SK-N-SH (cell line): ENCODE measurements at regions not wholly inside any gene's neighbourhood (a gene's known extent, or its start where the extent isn't known, plus 50 kb on each side); places are given as distances from the start of the nearest gene placed in this dataset.

Experiments
- CTCF ChIA-PET: fragments of 300-600, 350-600 bp; formaldehyde crosslinking; extraction: SDS; loops from one replicate; lab custom pipeline; 2021; lab: Yijun Ruan, JAX
- POLR2A ChIA-PET: fragments of 350-600 bp; sonication (Branson Sonifier 250); formaldehyde crosslinking; extraction: SDS; loops from one replicate; lab custom pipeline; 2020; ENCODE audit warnings: antibody characterized with exemption, inconsistent platforms; lab: Yijun Ruan, JAX
- DNase-seq: peaks from one replicate; pipeline ENCODE4 v3.0.0; 2012
- H2AFZ ChIP-seq: fragments of 200-600 bp; sonication (generic); 2 replicates; pipeline ENCODE4 v1.8.1; 2016; ENCODE audit warnings: antibody characterized with exemption, mild to moderate bottlenecking, low read depth
- H3F3A ChIP-seq: fragments of 200-600 bp; sonication (generic); replicated peaks from 2 replicates; pipeline ENCODE3; 2016; ENCODE audit warnings: antibody characterized with exemption, mild to moderate bottlenecking; ENCODE audit not compliant: insufficient read depth
- H3K27ac ChIP-seq, 2 experiments: fragments of 200-500 bp in 1 of 2; fragments of 200-600 bp in 1 of 2; sonication (Bioruptor generic) in 1 of 2; sonication (generic), shearing (Covaris generic) in 1 of 2; 2 replicates each; pipeline versions ENCODE4 v1.5.1 to v1.6.1; 2014 to 2016; ENCODE audit warnings: low read depth in 2 of 2, inconsistent platforms in 1 of 2, low read length in 1 of 2, mild to moderate bottlenecking in 1 of 2, mixed read lengths in 1 of 2
- H3K27me3 ChIP-seq: fragments of 200-600 bp; sonication (generic), shearing (Covaris generic); 2 replicates; pipeline ENCODE4 v1.6.1; 2016; ENCODE audit warnings: mixed run types; ENCODE audit not compliant: insufficient read depth
- H3K36me3 ChIP-seq, 2 experiments: fragments of 200-500 bp in 1 of 2; fragments of 200-600 bp in 1 of 2; sonication (Bioruptor generic) in 1 of 2; sonication (generic) in 1 of 2; replicated peaks in 1 of 2; 2 replicates each; pipeline versions ENCODE3 to v1.5.1; 2014 to 2016; ENCODE audit warnings: low read length in 1 of 2, mild to moderate bottlenecking in 1 of 2; ENCODE audit not compliant: insufficient read depth in 2 of 2, control insufficient read depth in 1 of 2
- H3K4me1 ChIP-seq, 2 experiments: fragments of 200-500 bp in 1 of 2; fragments of 200-600 bp in 1 of 2; sonication (Bioruptor generic) in 1 of 2; sonication (generic), shearing (Covaris generic) in 1 of 2; 2 replicates each; pipeline versions ENCODE4 v1.5.1 to v1.6.1; 2014 to 2016; ENCODE audit warnings: low read depth in 1 of 2, low read length in 1 of 2, mixed run types in 1 of 2; ENCODE audit not compliant: insufficient read depth in 2 of 2, control insufficient read depth in 1 of 2
- H3K4me2 ChIP-seq: fragments of 200-600 bp; sonication (generic), shearing (Covaris generic); 2 replicates; pipeline ENCODE4 v1.6.1; 2017; ENCODE audit warnings: mixed run types
- H3K4me3 ChIP-seq, 2 experiments: fragments of 200-500 bp in 1 of 2; fragments of 200-600 bp in 1 of 2; sonication (Bioruptor generic) in 1 of 2; sonication (generic), shearing (Covaris generic) in 1 of 2; 2 replicates each; pipeline versions ENCODE4 v1.5.1 to v1.8.1; 2014 to 2016; ENCODE audit warnings: low read depth in 2 of 2, inconsistent platforms in 1 of 2, low read length in 1 of 2, mild to moderate bottlenecking in 1 of 2, mixed read lengths in 1 of 2, moderate library complexity in 1 of 2
- H3K79me2 ChIP-seq: fragments of 200-600 bp; sonication (generic); 2 replicates; pipeline ENCODE4 v1.8.1; 2017; ENCODE audit warnings: mild to moderate bottlenecking; ENCODE audit not compliant: insufficient read depth
- H3K9ac ChIP-seq: fragments of 200-600 bp; sonication (generic); 2 replicates; pipeline ENCODE4 v1.6.1; 2017; ENCODE audit warnings: mixed run types
- H3K9me2 ChIP-seq: fragments of 200-600 bp; sonication (generic); 2 replicates; pipeline ENCODE4 v1.6.1; 2017; ENCODE audit warnings: mixed run types
- H3K9me3 ChIP-seq: fragments of 200-600 bp; sonication (generic); 2 replicates; pipeline ENCODE4 v1.6.1; 2017; ENCODE audit warnings: mixed run types, mild to moderate bottlenecking, moderate library complexity
- H4K20me1 ChIP-seq: fragments of 200-600 bp; sonication (generic); 2 replicates; pipeline ENCODE4 v1.6.1; 2017; ENCODE audit warnings: mild to moderate bottlenecking, mixed run types; ENCODE audit not compliant: insufficient read depth
- CHD2 ChIP-seq: fragments of 150-350 bp; IDR thresholded peaks from 2 replicates; pipeline ENCODE4 v1.6.1; 2018; ENCODE audit warnings: low read length; ENCODE audit not compliant: partially characterized antibody
- ELF1 ChIP-seq: IDR thresholded peaks from 2 replicates; pipeline ENCODE4 v1.4.0; 2012
- FOSL2 ChIP-seq: IDR thresholded peaks from 2 replicates; pipeline ENCODE4 v1.4.0; 2012; ENCODE audit warnings: low read depth, mild to moderate bottlenecking, moderate library complexity, borderline replicate concordance
- FOXJ3 ChIP-seq: sonication (generic); formaldehyde crosslinking; IDR thresholded peaks from 2 replicates; pipeline ENCODE4 v1.5.1; 2020; ENCODE audit warnings: mild to moderate bottlenecking, missing genetic modification reagents
- GABPA ChIP-seq: IDR thresholded peaks from 2 replicates; pipeline ENCODE4 v1.4.0; 2012; ENCODE audit warnings: low read depth, mild to moderate bottlenecking
- JUND ChIP-seq: IDR thresholded peaks from 2 replicates; pipeline ENCODE4 v1.4.0; 2012
- NFIC ChIP-seq: IDR thresholded peaks from 2 replicates; pipeline ENCODE4 v1.4.0; 2012; ENCODE audit warnings: borderline replicate concordance
- POLR2AphosphoS5 ChIP-seq: IDR thresholded peaks from 2 replicates; pipeline ENCODE4 v1.6.1; 2012; ENCODE audit warnings: low read depth, low read length
- RAD21 ChIP-seq: IDR thresholded peaks from 2 replicates; pipeline ENCODE4 v1.6.1; 2012; ENCODE audit warnings: mild to moderate bottlenecking, low read length
- RCOR1 ChIP-seq: fragments of 150-350 bp; IDR thresholded peaks from 2 replicates; pipeline ENCODE4 v1.6.1; 2017; ENCODE audit warnings: antibody characterized with exemption, low read length
- RFX5 ChIP-seq: IDR thresholded peaks from 2 replicates; pipeline ENCODE4 v1.6.1; 2012; ENCODE audit warnings: mild to moderate bottlenecking, improper control_type of control experiment, low read length
- RXRA ChIP-seq: IDR thresholded peaks from 2 replicates; pipeline ENCODE4 v1.4.0; 2012; ENCODE audit warnings: low read depth, mild to moderate bottlenecking, borderline replicate concordance
- TAF1 ChIP-seq: IDR thresholded peaks from 2 replicates; pipeline ENCODE4 v1.6.1; 2012; ENCODE audit warnings: low read depth, mild to moderate bottlenecking, low read length, moderate library complexity, borderline replicate concordance
- WGBS: methylation state at CpG from one replicate; pipeline ENCODE4 v1.1.6; 2017; ENCODE audit warnings: low lambda C conversion rate; 5-methylcytosine and 5-hydroxymethylcytosine counted together
- TF ChIP-seq, protein P1 (sequence below): IDR thresholded peaks from 2 replicates; pipeline ENCODE4 v1.4.0; 2012; ENCODE audit warnings: low read depth
- TF ChIP-seq, protein P2 (sequence below): IDR thresholded peaks from 2 replicates; pipeline ENCODE4 v1.6.1; 2012; ENCODE audit warnings: mild to moderate bottlenecking, low read depth, low read length, moderate library complexity
- TF ChIP-seq, protein P3 (sequence below): IDR thresholded peaks from 2 replicates; pipeline ENCODE4 v1.4.0; 2012; ENCODE audit warnings: low read depth, borderline replicate concordance
- TF ChIP-seq, protein P4 (sequence below): IDR thresholded peaks from 2 replicates; pipeline ENCODE4 v1.4.0; 2012; ENCODE audit warnings: low read depth, borderline replicate concordance

DNA sequence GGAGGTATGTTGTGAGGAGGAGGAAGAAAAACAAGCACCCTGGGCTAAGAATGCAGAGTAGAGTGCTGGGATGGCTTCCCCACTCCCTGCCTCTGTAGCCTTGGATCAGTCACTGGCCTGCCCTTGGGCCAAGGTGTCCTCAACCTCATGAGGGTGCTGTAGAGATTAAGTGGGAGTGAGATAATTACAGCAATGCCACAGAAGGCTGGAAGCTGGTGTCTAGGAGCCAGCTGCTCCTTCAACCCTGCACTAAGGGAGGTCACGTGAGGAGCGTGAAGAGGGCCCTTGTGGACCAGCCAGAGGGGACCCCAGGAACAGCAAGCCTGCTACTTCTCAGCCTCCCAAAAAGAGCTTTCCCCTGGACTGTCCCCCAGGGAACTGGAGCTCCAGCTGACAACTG, 95.2 kb downstream of the TTC32 start (continued):
- TF ChIP-seq, protein P1, sequence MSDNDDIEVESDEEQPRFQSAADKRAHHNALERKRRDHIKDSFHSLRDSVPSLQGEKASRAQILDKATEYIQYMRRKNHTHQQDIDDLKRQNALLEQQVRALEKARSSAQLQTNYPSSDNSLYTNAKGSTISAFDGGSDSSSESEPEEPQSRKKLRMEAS: no peak
- TF ChIP-seq RXRA (no peak), TAF1 (no peak), GABPA (no peak), ELF1 (no peak), JUND (no peak), RFX5 (no peak), FOXJ3 (CRISPR knock-in tag) (no peak)

DNA sequence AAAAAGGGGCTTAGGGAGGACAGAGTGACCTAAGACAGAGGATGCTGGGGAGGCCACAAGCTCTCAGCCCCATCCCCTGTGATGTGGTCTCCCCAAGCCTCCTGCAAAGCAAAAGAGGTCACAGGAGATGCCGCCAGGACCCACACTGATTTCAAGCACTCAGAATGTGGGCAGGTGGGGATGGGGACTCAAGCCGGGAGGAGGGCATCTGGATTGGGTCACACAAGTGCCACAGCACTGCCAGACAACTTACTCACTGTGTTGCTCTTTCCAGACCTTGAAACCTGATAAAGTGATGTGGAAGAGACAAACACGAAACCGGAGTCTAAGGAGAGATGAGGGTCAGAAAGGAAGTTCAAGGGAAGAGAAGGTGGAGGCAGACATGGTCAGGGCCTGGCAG, 95.7 kb downstream of the TTC32 start:
- Histone ChIP-seq H3K4me2 (no peak overlapping the region), H3K9ac (no peak overlapping the region), H2AFZ (no peak overlapping the region), H3K27ac (no peak overlapping the region), H3K9me2 (no peaks in the 10 kb centered on the region), H3K9me3 (no peaks in the 10 kb centered on the region)
- CTCF ChIA-PET: no interaction called here
- POLR2A ChIA-PET: no interaction called here
- 70% methylated on average over 4 of the region's 4 CpGs for WGBS
- TF ChIP-seq RAD21: no peak
- TF ChIP-seq RCOR1: no peak
- TF ChIP-seq, protein P2, sequence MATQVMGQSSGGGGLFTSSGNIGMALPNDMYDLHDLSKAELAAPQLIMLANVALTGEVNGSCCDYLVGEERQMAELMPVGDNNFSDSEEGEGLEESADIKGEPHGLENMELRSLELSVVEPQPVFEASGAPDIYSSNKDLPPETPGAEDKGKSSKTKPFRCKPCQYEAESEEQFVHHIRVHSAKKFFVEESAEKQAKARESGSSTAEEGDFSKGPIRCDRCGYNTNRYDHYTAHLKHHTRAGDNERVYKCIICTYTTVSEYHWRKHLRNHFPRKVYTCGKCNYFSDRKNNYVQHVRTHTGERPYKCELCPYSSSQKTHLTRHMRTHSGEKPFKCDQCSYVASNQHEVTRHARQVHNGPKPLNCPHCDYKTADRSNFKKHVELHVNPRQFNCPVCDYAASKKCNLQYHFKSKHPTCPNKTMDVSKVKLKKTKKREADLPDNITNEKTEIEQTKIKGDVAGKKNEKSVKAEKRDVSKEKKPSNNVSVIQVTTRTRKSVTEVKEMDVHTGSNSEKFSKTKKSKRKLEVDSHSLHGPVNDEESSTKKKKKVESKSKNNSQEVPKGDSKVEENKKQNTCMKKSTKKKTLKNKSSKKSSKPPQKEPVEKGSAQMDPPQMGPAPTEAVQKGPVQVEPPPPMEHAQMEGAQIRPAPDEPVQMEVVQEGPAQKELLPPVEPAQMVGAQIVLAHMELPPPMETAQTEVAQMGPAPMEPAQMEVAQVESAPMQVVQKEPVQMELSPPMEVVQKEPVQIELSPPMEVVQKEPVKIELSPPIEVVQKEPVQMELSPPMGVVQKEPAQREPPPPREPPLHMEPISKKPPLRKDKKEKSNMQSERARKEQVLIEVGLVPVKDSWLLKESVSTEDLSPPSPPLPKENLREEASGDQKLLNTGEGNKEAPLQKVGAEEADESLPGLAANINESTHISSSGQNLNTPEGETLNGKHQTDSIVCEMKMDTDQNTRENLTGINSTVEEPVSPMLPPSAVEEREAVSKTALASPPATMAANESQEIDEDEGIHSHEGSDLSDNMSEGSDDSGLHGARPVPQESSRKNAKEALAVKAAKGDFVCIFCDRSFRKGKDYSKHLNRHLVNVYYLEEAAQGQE: no peak
- no peak for TF ChIP-seq FOSL2
- no peak for TF ChIP-seq NFIC
- TF ChIP-seq, protein P3, sequence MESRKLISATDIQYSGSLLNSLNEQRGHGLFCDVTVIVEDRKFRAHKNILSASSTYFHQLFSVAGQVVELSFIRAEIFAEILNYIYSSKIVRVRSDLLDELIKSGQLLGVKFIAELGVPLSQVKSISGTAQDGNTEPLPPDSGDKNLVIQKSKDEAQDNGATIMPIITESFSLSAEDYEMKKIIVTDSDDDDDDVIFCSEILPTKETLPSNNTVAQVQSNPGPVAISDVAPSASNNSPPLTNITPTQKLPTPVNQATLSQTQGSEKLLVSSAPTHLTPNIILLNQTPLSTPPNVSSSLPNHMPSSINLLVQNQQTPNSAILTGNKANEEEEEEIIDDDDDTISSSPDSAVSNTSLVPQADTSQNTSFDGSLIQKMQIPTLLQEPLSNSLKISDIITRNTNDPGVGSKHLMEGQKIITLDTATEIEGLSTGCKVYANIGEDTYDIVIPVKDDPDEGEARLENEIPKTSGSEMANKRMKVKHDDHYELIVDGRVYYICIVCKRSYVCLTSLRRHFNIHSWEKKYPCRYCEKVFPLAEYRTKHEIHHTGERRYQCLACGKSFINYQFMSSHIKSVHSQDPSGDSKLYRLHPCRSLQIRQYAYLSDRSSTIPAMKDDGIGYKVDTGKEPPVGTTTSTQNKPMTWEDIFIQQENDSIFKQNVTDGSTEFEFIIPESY: no peak
- TF ChIP-seq POLR2AphosphoS5: no peak
- TF ChIP-seq, protein P4, sequence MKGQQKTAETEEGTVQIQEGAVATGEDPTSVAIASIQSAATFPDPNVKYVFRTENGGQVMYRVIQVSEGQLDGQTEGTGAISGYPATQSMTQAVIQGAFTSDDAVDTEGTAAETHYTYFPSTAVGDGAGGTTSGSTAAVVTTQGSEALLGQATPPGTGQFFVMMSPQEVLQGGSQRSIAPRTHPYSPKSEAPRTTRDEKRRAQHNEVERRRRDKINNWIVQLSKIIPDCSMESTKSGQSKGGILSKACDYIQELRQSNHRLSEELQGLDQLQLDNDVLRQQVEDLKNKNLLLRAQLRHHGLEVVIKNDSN: no peak
- TF ChIP-seq CHD2: no peak
- TF ChIP-seq, all 33 proteins: peak for 0
- peaks cover 9 to 10% of the 10 kb centered on the region in 2 experiments; a peak in 2 of 4 replicates for H3K4me1 ChIP-seq
- no peaks in the 10 kb centered on the region for H4K20me1 ChIP-seq
- no peaks in the 10 kb centered on the region for H3K36me3 ChIP-seq
- H3F3A ChIP-seq: peaks cover 8% of the 10 kb centered on the region
- no peak for DNase-seq
- no peak overlapping the region for H3K4me3 ChIP-seq
- H3K79me2 ChIP-seq: no peaks in the 10 kb centered on the region
- H3K27me3 ChIP-seq: peaks cover 15% of the 10 kb centered on the region; the same call in 1 of the 2 replicates
